GM12875 (cell line): ENCODE measurements at regions not wholly inside any gene's neighbourhood (a gene's known extent, or its start where the extent isn't known, plus 50 kb on each side); places are given as distances from the start of the nearest gene placed in this dataset.

ENCODE experiments used
- H3K4me3 ChIP-seq: one replicate; pipeline ENCODE4 v1.5.1; 2011; ENCODE audit warnings: low read depth, low read length, control low read depth
- CTCF ChIP-seq: IDR thresholded peaks from 2 replicates; pipeline ENCODE4 v1.5.1; 2011; ENCODE audit warnings: low read depth, mild to moderate bottlenecking, control low read depth, inconsistent platforms, low read length, moderate library complexity, borderline replicate concordance; ENCODE audit not compliant: insufficient read depth

GRCh38 chr14:84435820-84436324 lies 1094.1 kb upstream of the FLRT2 start:
- no peak overlapping the region for H3K4me3 ChIP-seq
- no peak for TF ChIP-seq CTCF

GRCh38 chr14:84436528-84436927 lies 1093.4 kb upstream of the FLRT2 start:
- H3K4me3 ChIP-seq, result no peak overlapping the region
- no peak for TF ChIP-seq CTCF

GRCh38 chr14:84442521-84442920 lies 1087.4 kb upstream of the FLRT2 start:
- TF ChIP-seq CTCF, result no peak
- H3K4me3 ChIP-seq, result no peak overlapping the region

GRCh38 chr14:84445486-84445885 lies 1084.5 kb upstream of the FLRT2 start:
- H3K4me3 ChIP-seq, result no peak overlapping the region
- no peak for TF ChIP-seq CTCF

GRCh38 chr14:84446250-84446649 lies 1083.7 kb upstream of the FLRT2 start:
- H3K4me3 ChIP-seq, result no peak overlapping the region
- no peak for TF ChIP-seq CTCF

- H3K4me3 ChIP-seq, result no peak overlapping the region
- no peak for TF ChIP-seq CTCF
These were observed 1076.5 kb upstream of the FLRT2 start for GRCh38 chr14:84453307-84453950.

- no peak overlapping the region for H3K4me3 ChIP-seq
- no peak for TF ChIP-seq CTCF
These were observed 1075.8 kb upstream of the FLRT2 start for GRCh38 chr14:84454114-84454513.
